Colonic mucosa (tissue), 4 donors: ENCODE measurements at regions not wholly inside any gene's neighbourhood (a gene's known extent, or its start where the extent isn't known, plus 50 kb on each side); places are given as distances from the start of the nearest gene placed in this dataset.

Source experiments
- DNase-seq: peaks from one replicate; pipeline ENCODE4 v3.0.0-alpha.2; 2020
- H3K27ac ChIP-seq: fragments of 200-600 bp; one replicate; pipeline ENCODE4 v1.8.0; 2021
- H3K27me3 ChIP-seq: fragments of 200-600 bp; one replicate; pipeline ENCODE4 v1.8.0; 2021
- H3K36me3 ChIP-seq: fragments of 200-600 bp; one replicate; pipeline ENCODE4 v1.8.0; 2021
- H3K4me1 ChIP-seq: fragments of 200-600 bp; one replicate; pipeline ENCODE4 v1.8.0; 2021; ENCODE audit warnings: mild to moderate bottlenecking
- H3K4me3 ChIP-seq: fragments of 200-600 bp; one replicate; pipeline ENCODE4 v1.8.0; 2021
- H3K9ac ChIP-seq, 2 donors: one replicate each; pipeline ENCODE4 v1.7.0; 2013; ENCODE audit warnings: control low read depth in 2 of 2, low read depth in 2 of 2, low read length in 2 of 2
- H3K9me3 ChIP-seq: fragments of 200-600 bp; one replicate; pipeline ENCODE4 v1.8.0; 2021
- intact Hi-C: fragments of 100-400 bp; cut with DNase I; formaldehyde crosslinking; loops from one replicate; pipeline ENCODE4 v1.14.1; 2022
- TF ChIP-seq, protein P1 (sequence below): fragments of 200-600 bp; IDR thresholded peaks from one replicate; pipeline ENCODE4 v1.8.0; 2022; ENCODE audit warnings: antibody characterized with exemption, mild to moderate bottlenecking
- donor health status: healthy.
- donor health status: DM: no; HTN: no; CAD: no.
- donor health status: DM: no; HTN: no; CAD: no.

DNA sequence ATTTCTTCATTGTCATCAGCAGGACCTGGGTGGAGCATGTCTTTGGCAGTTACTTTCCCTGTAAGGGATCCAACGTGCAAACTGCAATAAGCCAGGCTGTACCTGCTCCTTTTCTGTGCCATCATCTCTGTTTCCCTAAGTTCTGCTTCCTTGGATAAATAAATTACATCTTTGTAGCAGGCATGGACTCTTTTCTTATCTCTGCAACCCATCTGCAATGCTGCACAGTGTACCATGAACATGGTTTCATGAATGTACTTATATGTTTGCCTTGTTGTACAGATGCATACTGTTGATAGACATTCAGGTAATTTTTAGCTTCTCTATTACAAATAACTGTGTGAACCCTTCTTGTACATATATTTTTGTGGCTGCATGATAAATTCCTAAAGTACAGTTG is 616.7 kb upstream of the PIK3C3 start:
- H3K4me3 ChIP-seq = no peak overlapping the region
- no peaks in the 10 kb centered on the region for H3K4me1 ChIP-seq
- DNase-seq = no peak
- no peaks in the 10 kb centered on the region for H3K36me3 ChIP-seq
- no peaks in the 10 kb centered on the region for H3K27me3 ChIP-seq
- no peak overlapping the region for H3K27ac ChIP-seq
- no peaks in the 10 kb centered on the region for H3K9me3 ChIP-seq
- TF ChIP-seq, protein P1, sequence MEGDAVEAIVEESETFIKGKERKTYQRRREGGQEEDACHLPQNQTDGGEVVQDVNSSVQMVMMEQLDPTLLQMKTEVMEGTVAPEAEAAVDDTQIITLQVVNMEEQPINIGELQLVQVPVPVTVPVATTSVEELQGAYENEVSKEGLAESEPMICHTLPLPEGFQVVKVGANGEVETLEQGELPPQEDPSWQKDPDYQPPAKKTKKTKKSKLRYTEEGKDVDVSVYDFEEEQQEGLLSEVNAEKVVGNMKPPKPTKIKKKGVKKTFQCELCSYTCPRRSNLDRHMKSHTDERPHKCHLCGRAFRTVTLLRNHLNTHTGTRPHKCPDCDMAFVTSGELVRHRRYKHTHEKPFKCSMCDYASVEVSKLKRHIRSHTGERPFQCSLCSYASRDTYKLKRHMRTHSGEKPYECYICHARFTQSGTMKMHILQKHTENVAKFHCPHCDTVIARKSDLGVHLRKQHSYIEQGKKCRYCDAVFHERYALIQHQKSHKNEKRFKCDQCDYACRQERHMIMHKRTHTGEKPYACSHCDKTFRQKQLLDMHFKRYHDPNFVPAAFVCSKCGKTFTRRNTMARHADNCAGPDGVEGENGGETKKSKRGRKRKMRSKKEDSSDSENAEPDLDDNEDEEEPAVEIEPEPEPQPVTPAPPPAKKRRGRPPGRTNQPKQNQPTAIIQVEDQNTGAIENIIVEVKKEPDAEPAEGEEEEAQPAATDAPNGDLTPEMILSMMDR = no peak
- H3K9ac ChIP-seq = no peak overlapping the region
- intact Hi-C loops = no loop called here

DNA sequence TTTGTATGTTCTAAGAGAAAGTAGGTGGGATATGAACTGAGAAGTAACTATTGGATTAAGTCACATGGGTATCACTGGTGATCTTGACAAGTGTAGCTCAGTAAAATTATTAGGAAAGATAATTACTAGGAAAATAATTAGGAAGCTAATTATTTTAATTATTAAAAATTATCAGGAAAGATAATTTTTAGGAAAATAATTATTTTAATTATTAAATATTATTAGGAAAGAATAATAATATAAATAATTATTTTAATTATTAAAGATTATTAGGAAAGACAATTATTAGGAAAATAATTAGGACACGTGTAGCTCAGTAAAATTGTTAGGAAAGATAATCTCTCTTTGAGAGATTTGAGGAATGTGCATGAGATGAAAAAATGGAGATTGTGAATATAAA is 623.4 kb upstream of the PIK3C3 start:
- H3K9me3 ChIP-seq = no peaks in the 10 kb centered on the region
- no peaks in the 10 kb centered on the region for H3K4me1 ChIP-seq
- H3K4me3 ChIP-seq = no peak overlapping the region
- DNase-seq = no peak
- H3K36me3 ChIP-seq = no peaks in the 10 kb centered on the region
- H3K27me3 ChIP-seq = no peaks in the 10 kb centered on the region
- intact Hi-C loops = no loop called here
- no peak overlapping the region for H3K9ac ChIP-seq
- TF ChIP-seq, protein P1 = no peak
- no peak overlapping the region for H3K27ac ChIP-seq

DNA sequence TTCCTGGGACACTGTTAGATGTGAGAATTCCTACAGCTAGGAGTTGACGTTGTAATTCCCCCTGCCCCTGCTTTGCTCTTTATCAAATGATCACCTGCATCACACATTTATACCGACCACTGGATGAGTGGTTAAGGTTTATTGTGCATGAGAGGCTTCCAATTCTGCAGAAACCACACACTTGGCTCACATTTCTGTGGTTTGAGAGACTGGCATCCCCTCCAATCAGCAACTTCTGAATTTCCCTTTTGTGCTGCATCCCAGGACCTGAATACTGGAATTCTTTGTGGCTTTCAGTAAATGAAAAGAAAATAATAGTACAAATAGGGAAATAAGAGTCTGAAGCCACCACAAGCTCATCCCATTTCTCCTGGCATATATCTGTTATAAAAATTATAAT is 628.7 kb upstream of the PIK3C3 start:
- H3K9me3 ChIP-seq = no peaks in the 10 kb centered on the region
- H3K27me3 ChIP-seq = no peaks in the 10 kb centered on the region
- intact Hi-C loops = no loop called here
- TF ChIP-seq, protein P1 = no peak
- H3K4me3 ChIP-seq = no peak overlapping the region
- no peaks in the 10 kb centered on the region for H3K36me3 ChIP-seq
- H3K9ac ChIP-seq = no peak overlapping the region
- H3K4me1 ChIP-seq = no peaks in the 10 kb centered on the region
- H3K27ac ChIP-seq = no peak overlapping the region
- DNase-seq = no peak

DNA sequence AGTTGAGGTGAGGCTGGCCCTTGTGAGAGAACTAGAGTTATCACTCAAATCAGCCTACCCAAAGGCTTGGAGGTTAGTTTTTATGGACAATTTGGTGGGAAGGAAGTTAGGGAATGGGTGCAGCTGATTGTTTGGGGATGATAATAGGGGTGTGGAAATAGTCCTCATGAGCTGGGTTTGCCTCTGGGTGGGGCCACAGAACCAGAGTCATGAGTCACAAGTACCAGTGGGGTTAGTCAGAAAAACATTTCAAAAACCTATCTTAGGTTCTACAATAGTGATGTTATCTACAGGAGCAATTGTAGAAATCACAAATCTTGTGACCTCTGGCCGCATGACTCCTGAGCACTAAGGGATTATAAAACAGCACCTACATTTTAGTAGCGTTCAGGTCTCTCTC is 630.1 kb upstream of the PIK3C3 start:
- DNase-seq = no peak
- Histone ChIP-seq H3K4me1 (no peaks in the 10 kb centered on the region), H3K36me3 (no peaks in the 10 kb centered on the region), H3K9ac (no peak overlapping the region), H3K9me3 (no peaks in the 10 kb centered on the region), H3K4me3 (no peak overlapping the region), H3K27ac (no peak overlapping the region), H3K27me3 (no peaks in the 10 kb centered on the region)
- intact Hi-C loops = no loop called here
- TF ChIP-seq, protein P1 = no peak

DNA sequence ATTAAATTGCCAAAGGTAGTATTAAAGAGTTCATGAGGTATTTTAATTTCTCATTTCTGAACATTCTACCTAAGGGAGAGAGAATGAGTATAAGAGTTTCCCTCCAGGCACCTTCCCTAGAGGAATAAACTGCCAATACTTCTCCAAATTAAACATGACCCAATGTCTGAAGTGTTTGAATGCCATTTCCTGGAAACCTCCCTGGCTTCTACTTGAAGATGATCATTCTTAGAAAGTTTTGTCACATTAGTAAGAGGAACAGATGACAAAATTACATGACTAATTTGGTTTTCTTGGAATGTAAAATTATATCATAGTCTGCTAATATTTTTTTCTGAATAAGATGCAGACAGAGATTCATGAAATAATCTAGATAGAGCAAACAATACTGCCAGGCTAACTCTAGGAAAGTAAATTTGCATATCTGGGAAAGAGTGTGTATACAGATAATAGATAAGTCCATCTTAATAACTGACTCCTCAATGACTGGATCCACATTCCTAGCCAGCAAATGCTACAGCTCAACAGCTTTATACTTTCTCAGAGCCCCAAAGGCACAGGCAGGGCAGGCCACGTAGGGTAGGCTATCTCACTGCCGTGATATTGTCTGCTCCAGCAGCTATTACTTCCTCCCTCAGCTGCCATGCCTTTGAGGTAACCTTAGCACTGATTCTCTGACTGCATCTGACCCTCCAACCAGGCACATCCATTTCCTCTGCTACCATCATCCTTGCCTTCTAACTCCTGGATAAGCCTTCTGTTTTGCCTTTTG is 630.8 kb upstream of the PIK3C3 start:
- no peaks in the 10 kb centered on the region for H3K9me3 ChIP-seq
- no peak for DNase-seq
- intact Hi-C loops = no loop called here
- H3K27ac ChIP-seq = no peak overlapping the region
- no peaks in the 10 kb centered on the region for H3K4me1 ChIP-seq
- H3K4me3 ChIP-seq = no peak overlapping the region
- H3K27me3 ChIP-seq = no peaks in the 10 kb centered on the region
- H3K9ac ChIP-seq = no peak overlapping the region
- TF ChIP-seq, protein P1 = no peak
- H3K36me3 ChIP-seq = no peaks in the 10 kb centered on the region
